OCI-LY7 (cell line): ENCODE measurements at regions not wholly inside any gene's neighbourhood (a gene's known extent, or its start where the extent isn't known, plus 50 kb on each side); places are given as distances from the start of the nearest gene placed in this dataset.
"Not testable (repeated sequence)": the region's sequence is repeated elsewhere in the genome, so short reads cannot be mapped to it uniquely, and the experiment has no call there.

Source experiments
- BruUV-seq: library from RNA; stranded (reverse); fragments of 400-500 nt; replicated peaks from 2 replicates; lab custom pipeline; 2021; lab: Mats Ljungman, UMichigan
- CTCF ChIA-PET: fragments of 300-600 bp; sonication (Branson Sonifier 250); formaldehyde crosslinking; loops from one replicate; lab custom pipeline; 2022; ENCODE audit warnings: antibody characterized with exemption; ENCODE audit not compliant: unreplicated experiment; lab: Charles Lee
- POLR2A ChIA-PET: fragments of 300-600 bp; sonication (Branson Sonifier 250); formaldehyde crosslinking; loops from one replicate; lab custom pipeline; 2022; ENCODE audit warnings: antibody characterized with exemption; lab: Charles Lee
- DNase-seq: peaks from one replicate; pipeline ENCODE4 v3.0.0-alpha.2; 2015; ENCODE audit warnings: low spot score
- H2AFZ ChIP-seq: fragments of 200-600 bp; sonication (generic), shearing (Covaris generic); 2 replicates; pipeline ENCODE4 v1.6.1; 2014; ENCODE audit warnings: mild to moderate bottlenecking, antibody characterized with exemption, low read length, moderate library complexity
- H3K27ac ChIP-seq: fragments of 200-600 bp; sonication (generic); 2 replicates; pipeline ENCODE4 v1.5.1; 2014; ENCODE audit warnings: mixed run types, low read depth, mild to moderate bottlenecking, moderate library complexity, low read length, inconsistent platforms; ENCODE audit not compliant: poor library complexity, severe bottlenecking
- H3K36me3 ChIP-seq: fragments of 200-600 bp; sonication (generic); 2 replicates; pipeline ENCODE4 v1.6.1; 2014; ENCODE audit warnings: mild to moderate bottlenecking, antibody characterized with exemption, low read length, moderate library complexity, mixed read lengths; ENCODE audit not compliant: insufficient read depth
- H3K4me1 ChIP-seq: fragments of 200-600 bp; sonication (generic); 2 replicates; pipeline ENCODE4 v1.5.1; 2014; ENCODE audit warnings: mild to moderate bottlenecking, low read length; ENCODE audit not compliant: insufficient read depth, poor library complexity, severe bottlenecking
- H3K4me2 ChIP-seq: fragments of 200-600 bp; sonication (generic); 2 replicates; pipeline ENCODE4 v1.6.1; 2014; ENCODE audit warnings: mild to moderate bottlenecking, low read length
- H3K4me3 ChIP-seq: fragments of 200-600 bp; sonication (generic); 2 replicates; pipeline ENCODE4 v1.5.1; 2014; ENCODE audit warnings: mild to moderate bottlenecking, low read depth, low read length; ENCODE audit not compliant: poor library complexity, severe bottlenecking
- H3K79me2 ChIP-seq: fragments of 200-600 bp; sonication (generic); 2 replicates; pipeline ENCODE4 v1.6.1; 2016; ENCODE audit warnings: low read depth, mild to moderate bottlenecking, low read length, moderate library complexity, mixed read lengths; ENCODE audit not compliant: insufficient read depth
- H3K9me2 ChIP-seq: fragments of 200-600 bp; sonication (generic); 2 replicates; pipeline ENCODE4 v1.6.1; 2016; ENCODE audit warnings: mild to moderate bottlenecking, low read length, mixed read lengths; ENCODE audit not compliant: insufficient read depth
- H3K9me3 ChIP-seq: fragments of 200-600 bp; sonication (generic); 2 replicates; pipeline ENCODE4 v1.6.1; 2014; ENCODE audit warnings: mild to moderate bottlenecking, mixed run types, low read length, mixed read lengths
- H4K20me1 ChIP-seq: fragments of 200-600 bp; sonication (generic); 2 replicates; pipeline ENCODE4 v1.6.1; 2014; ENCODE audit warnings: mild to moderate bottlenecking, antibody characterized with exemption, low read length, moderate library complexity, mixed read lengths; ENCODE audit not compliant: insufficient read depth
- CTCF ChIP-seq: fragments of 200-600 bp; sonication (generic); conservative IDR thresholded peaks from 2 replicates; pipeline ENCODE4 v1.5.1; 2014; ENCODE audit warnings: mild to moderate bottlenecking, antibody characterized with exemption, low read length, moderate library complexity, mixed read lengths
- EZH2phosphoT487 ChIP-seq: fragments of 200-600 bp; sonication (generic); IDR thresholded peaks from 2 replicates; pipeline ENCODE4 v1.6.1; 2018; ENCODE audit warnings: low read depth, borderline replicate concordance, mild to moderate bottlenecking, mixed run types, antibody characterized with exemption, low read length, moderate library complexity, mixed read lengths
- intact Hi-C: fragments of 100-400 bp; cut with micrococcal nuclease; formaldehyde crosslinking; loops from one replicate; pipeline ENCODE4 v1.10.0; 2022; ENCODE audit not compliant: unreplicated experiment

GRCh38 chr3:143181977-143182376 is 62.4 kb downstream of the CHST2 start:
- H3K9me3 ChIP-seq, H3K27ac ChIP-seq, intact Hi-C loops, H3K4me3 ChIP-seq, POLR2A ChIA-PET, BruUV-seq, H3K9me2 ChIP-seq, H4K20me1 ChIP-seq, H3K4me1 ChIP-seq, H3K36me3 ChIP-seq, H3K4me2 ChIP-seq, DNase-seq, CTCF ChIA-PET, H2AFZ ChIP-seq, H3K79me2 ChIP-seq: not testable (repeated sequence)

DNA sequence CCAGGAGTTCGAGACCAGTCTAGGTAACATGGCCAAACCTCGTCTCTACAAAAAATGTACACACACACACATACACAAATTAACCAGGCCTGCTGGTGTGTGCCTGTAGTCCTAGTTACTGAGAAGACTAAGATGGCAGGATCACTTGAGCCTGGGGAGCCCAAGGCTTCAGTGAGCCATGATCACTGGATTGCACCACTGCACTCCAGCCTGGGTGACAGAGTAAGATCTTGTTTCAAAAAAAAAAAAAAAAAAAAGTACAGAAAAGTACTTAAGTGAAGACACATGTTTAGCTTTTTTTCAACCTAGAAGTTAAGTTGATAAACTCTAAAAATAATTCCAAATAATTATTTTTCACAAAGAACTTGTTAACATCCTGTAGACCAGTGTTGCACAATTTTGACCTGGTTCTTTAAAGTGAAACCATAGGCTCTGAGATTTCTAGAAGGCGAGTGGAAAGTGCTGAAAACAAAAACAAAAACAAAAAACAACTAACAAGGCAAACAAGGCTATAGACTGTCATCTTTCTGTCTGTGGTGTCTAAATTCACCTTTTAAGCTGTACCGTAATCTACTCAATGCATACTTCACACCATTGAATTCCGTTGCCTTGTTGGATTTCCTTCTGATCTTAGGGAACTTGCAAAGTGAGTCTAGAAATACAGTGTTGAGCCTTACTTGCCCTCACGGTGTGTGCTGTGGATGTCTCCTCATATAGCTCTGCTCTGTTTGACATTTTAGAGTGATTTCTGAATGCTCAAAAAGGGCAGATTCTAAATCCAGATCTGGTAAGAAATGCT is 63.5 kb downstream of the CHST2 start:
- ChIA-PET POLR2A (interaction anchor here (0.7 to 1.0 kb wide), 4 partner anchors 9 to 1240 kb away, joined by 3 to 4 read pairs (median 3); no protein-coding TSS in a partner anchor), CTCF (no interaction called here)
- peak overlapping the region; percentile 18; the same call in 1 of the 2 replicates for H2AFZ ChIP-seq
- no peaks in the 10 kb centered on the region for H3K9me2 ChIP-seq
- no peak overlapping the region for H3K4me3 ChIP-seq
- BruUV-seq, result no TSS peak
- H3K79me2 ChIP-seq, result no peaks in the 10 kb centered on the region
- H3K4me2 ChIP-seq, result no peak overlapping the region
- H4K20me1 ChIP-seq, result no peaks in the 10 kb centered on the region
- H3K4me1 ChIP-seq, result no peaks in the 10 kb centered on the region
- H3K9me3 ChIP-seq, result no peaks in the 10 kb centered on the region
- no peak for DNase-seq
- no peaks in the 10 kb centered on the region for H3K36me3 ChIP-seq
- no peak overlapping the region for H3K27ac ChIP-seq
- intact Hi-C loops, result no loop called here
- TF ChIP-seq CTCF (no peak), EZH2phosphoT487 (no peak)

- Histone ChIP-seq H3K9me2 (no peaks in the 10 kb centered on the region), H3K4me1 (no peaks in the 10 kb centered on the region), H3K9me3 (no peaks in the 10 kb centered on the region), H3K79me2 (no peaks in the 10 kb centered on the region), H3K27ac (no peak overlapping the region), H3K4me2 (no peak overlapping the region), H2AFZ (peak overlapping the region; percentile 18; the same call in 1 of the 2 replicates), H3K4me3 (no peak overlapping the region), H4K20me1 (no peaks in the 10 kb centered on the region), H3K36me3 (no peaks in the 10 kb centered on the region)
- no TSS peak for BruUV-seq
- DNase-seq, result no peak
- ChIA-PET POLR2A (interaction anchor here (0.7 to 1.0 kb wide), 3 partner anchors 8 to 1240 kb away, joined by 3 to 4 read pairs (median 3); no protein-coding TSS in a partner anchor), CTCF (no interaction called here)
- no peak for TF ChIP-seq CTCF
- no peak for TF ChIP-seq EZH2phosphoT487
- intact Hi-C loops, result no loop called here
Measured at GRCh38 chr3:143183665-143183964, 64.0 kb downstream of the CHST2 start.
